Hepatocyte (in vitro differentiated cells): ENCODE measurements at regions not wholly inside any gene's neighbourhood (a gene's known extent, or its start where the extent isn't known, plus 50 kb on each side); places are given as distances from the start of the nearest gene placed in this dataset.

ENCODE experiments used
- DNase-seq: peaks from one replicate; pipeline ENCODE4 v3.0.0-alpha.2; 2016; ENCODE audit warnings: low spot score
- H2AFZ ChIP-seq: fragments of 200-600 bp; sonication (generic); 2 replicates; pipeline ENCODE4 v1.6.0; 2016; ENCODE audit warnings: antibody characterized with exemption, mild to moderate bottlenecking
- H3K27ac ChIP-seq: fragments of 200-600 bp; sonication (generic); 2 replicates; pipeline ENCODE4 v1.5.1; 2016; ENCODE audit warnings: mild to moderate bottlenecking
- H3K27me3 ChIP-seq: fragments of 200-600 bp; sonication (generic); 2 replicates; pipeline ENCODE4 v1.6.1; 2016
- H3K36me3 ChIP-seq: fragments of 200-600 bp; sonication (generic); replicated peaks from 2 replicates; pipeline ENCODE4 v1.5.1; 2016; ENCODE audit warnings: low read depth; ENCODE audit not compliant: insufficient read depth
- H3K4me1 ChIP-seq: fragments of 200-600 bp; sonication (generic); 2 replicates; pipeline ENCODE4 v1.5.1; 2016; ENCODE audit warnings: mild to moderate bottlenecking, moderate library complexity; ENCODE audit not compliant: insufficient read depth
- H3K4me2 ChIP-seq: fragments of 200-600 bp; sonication (generic); 2 replicates; pipeline ENCODE4 v1.6.0; 2016
- H3K4me3 ChIP-seq: fragments of 200-600 bp; sonication (generic); 2 replicates; pipeline ENCODE4 v1.5.1; 2016; ENCODE audit warnings: mild to moderate bottlenecking
- H3K79me2 ChIP-seq: fragments of 200-600 bp; sonication (generic); 2 replicates; pipeline ENCODE4 v1.6.0; 2017; ENCODE audit warnings: mild to moderate bottlenecking
- H3K9me2 ChIP-seq: fragments of 200-600 bp; sonication (generic); replicated peaks from 2 replicates; pipeline ENCODE4 v1.6.0; 2017; ENCODE audit warnings: mild to moderate bottlenecking; ENCODE audit not compliant: insufficient read depth
- H3K9me3 ChIP-seq: fragments of 200-600 bp; sonication (generic); 2 replicates; pipeline ENCODE4 v1.5.1; 2016; ENCODE audit warnings: low read depth, mild to moderate bottlenecking
- H4K20me1 ChIP-seq: fragments of 200-600 bp; sonication (generic); 2 replicates; pipeline ENCODE4 v1.6.0; 2016; ENCODE audit warnings: mild to moderate bottlenecking; ENCODE audit not compliant: insufficient read depth, poor library complexity, severe bottlenecking
- CTCF ChIP-seq: fragments of 200-600 bp; sonication (generic); IDR thresholded peaks from 2 replicates; pipeline ENCODE4 v1.5.1; 2016; ENCODE audit warnings: antibody characterized with exemption, mild to moderate bottlenecking; ENCODE audit not compliant: poor library complexity
- EZH2 ChIP-seq: fragments of 200-600 bp; sonication (generic); IDR thresholded peaks from 2 replicates; pipeline ENCODE4 v1.6.1; 2016; ENCODE audit warnings: antibody characterized with exemption, mild to moderate bottlenecking, borderline replicate concordance
- EZH2phosphoT487 ChIP-seq: fragments of 200-600 bp; sonication (generic); IDR thresholded peaks from one replicate; pipeline ENCODE4 v1.6.1; 2018; ENCODE audit warnings: antibody characterized with exemption, mild to moderate bottlenecking, low read depth, moderate library complexity; ENCODE audit not compliant: unreplicated experiment, severe bottlenecking
- WGBS: methylation state at CpG from one replicate; pipeline ENCODE4 v1.1.6; 2016; ENCODE audit warnings: low lambda C conversion rate; ENCODE audit errors: missing lambda C conversion rate; 5-methylcytosine and 5-hydroxymethylcytosine counted together

GRCh38 chr14:24715239-24715638 is 81.2 kb upstream of the GZMB start:
- Histone ChIP-seq H3K79me2 (no peaks in the 10 kb centered on the region), H3K27me3 (no peaks in the 10 kb centered on the region), H2AFZ (no peak overlapping the region), H3K9me3 (no peaks in the 10 kb centered on the region), H3K9me2 (no peaks in the 10 kb centered on the region), H3K36me3 (no peaks in the 10 kb centered on the region), H3K4me1 (no peaks in the 10 kb centered on the region), H3K27ac (no peak overlapping the region), H3K4me2 (no peak overlapping the region), H3K4me3 (no peak overlapping the region), H4K20me1 (no peaks in the 10 kb centered on the region)
- 89% methylated on average over 2 of the region's 2 CpGs for WGBS
- no peak for TF ChIP-seq CTCF
- no peak for TF ChIP-seq EZH2
- TF ChIP-seq EZH2phosphoT487: no peak
- no peak for DNase-seq

- H3K36me3 ChIP-seq: no peaks in the 10 kb centered on the region
- no peaks in the 10 kb centered on the region for H3K9me3 ChIP-seq
- no peak for DNase-seq
- no peak overlapping the region for H3K4me2 ChIP-seq
- H3K4me3 ChIP-seq: no peak overlapping the region
- H3K27me3 ChIP-seq: no peaks in the 10 kb centered on the region
- H3K9me2 ChIP-seq: no peaks in the 10 kb centered on the region
- H4K20me1 ChIP-seq: no peaks in the 10 kb centered on the region
- TF ChIP-seq EZH2phosphoT487 (no peak), EZH2 (no peak), CTCF (no peak)
- H3K27ac ChIP-seq: no peak overlapping the region
- H2AFZ ChIP-seq: no peak overlapping the region
- 96% methylated on average over 4 of the region's 4 CpGs for whole genome bisulfite sequencing
- H3K4me1 ChIP-seq: no peaks in the 10 kb centered on the region
- no peaks in the 10 kb centered on the region for H3K79me2 ChIP-seq
Observed at GRCh38 chr14:24713404-24713803, 79.4 kb upstream of the GZMB start.

- Histone ChIP-seq H3K9me3 (no peaks in the 10 kb centered on the region), H3K79me2 (no peaks in the 10 kb centered on the region), H4K20me1 (no peaks in the 10 kb centered on the region), H3K4me2 (no peak overlapping the region), H3K27ac (no peak overlapping the region), H3K4me1 (no peaks in the 10 kb centered on the region), H3K4me3 (no peak overlapping the region), H2AFZ (no peak overlapping the region), H3K27me3 (no peaks in the 10 kb centered on the region), H3K36me3 (no peaks in the 10 kb centered on the region), H3K9me2 (no peaks in the 10 kb centered on the region)
- DNase-seq: no peak
- WGBS: 83% methylated on average over 6 of the region's 6 CpGs
- no peak for TF ChIP-seq EZH2phosphoT487
- no peak for TF ChIP-seq CTCF
- no peak for TF ChIP-seq EZH2
Observed at GRCh38 chr14:24712909-24713308, 78.9 kb upstream of the GZMB start.

GRCh38 chr14:24712374-24712773 is 78.4 kb upstream of the GZMB start:
- no peaks in the 10 kb centered on the region for H4K20me1 ChIP-seq
- no peak overlapping the region for H3K4me2 ChIP-seq
- H3K4me1 ChIP-seq: no peaks in the 10 kb centered on the region
- no peaks in the 10 kb centered on the region for H3K27me3 ChIP-seq
- no peak for TF ChIP-seq CTCF
- no peak for TF ChIP-seq EZH2phosphoT487
- TF ChIP-seq EZH2: no peak
- no peaks in the 10 kb centered on the region for H3K36me3 ChIP-seq
- H3K4me3 ChIP-seq: no peak overlapping the region
- no peaks in the 10 kb centered on the region for H3K9me3 ChIP-seq
- H2AFZ ChIP-seq: no peak overlapping the region
- H3K9me2 ChIP-seq: no peaks in the 10 kb centered on the region
- no peaks in the 10 kb centered on the region for H3K79me2 ChIP-seq
- DNase-seq: no peak
- WGBS: 45% methylated on average over 1 of the region's 1 CpG
- no peak overlapping the region for H3K27ac ChIP-seq
